ENCODE measurements at regions not wholly inside any gene's neighbourhood (a gene's known extent, or its start where the extent isn't known, plus 50 kb on each side); places are given as distances from the start of the nearest gene placed in this dataset.

- TF ChIP-seq POLR2A (IDR thresholded peaks at IDR 0.05) (no peak), POLR2AphosphoS5 (IDR thresholded peaks at IDR 0.05) (no peak), CTCF (IDR thresholded peaks at IDR 0.05) (no peak)
These were observed 174.7 kb downstream of the IGLL1 start for GRCh38 chr22:23405366-23405851.
